ENCODE measurements at regions not wholly inside any gene's neighbourhood (a gene's known extent, or its start where the extent isn't known, plus 50 kb on each side); places are given as distances from the start of the nearest gene placed in this dataset.

- TF ChIP-seq EZH2 (IDR thresholded peaks at IDR 0.05) (no peak), FOXP2 (optimal IDR thresholded peaks at IDR 0.05; ENCODE audit: control extremely low read depth, extremely low read length, insufficient read depth) (no peak), POLR2AphosphoS5 (IDR thresholded peaks at IDR 0.05; ENCODE audit: borderline replicate concordance, low read depth, low read length) (no peak)
Measured at GRCh38 chr13:88729605-88730004, 1058.4 kb downstream of the SLITRK5 start.
